HG03442 (cell line): ENCODE measurements at regions not wholly inside any gene's neighbourhood (a gene's known extent, or its start where the extent isn't known, plus 50 kb on each side); places are given as distances from the start of the nearest gene placed in this dataset.
"Not testable (repeated sequence)": the region's sequence is repeated elsewhere in the genome, so short reads cannot be mapped to it uniquely, and the experiment has no call there.

Experiments used
- ATAC-seq: cut with Tn5 transposase; IDR thresholded peaks from one replicate; pipeline ENCODE4 v1.9.1; 2021; ENCODE audit warnings: mild to moderate bottlenecking, moderate library complexity; ENCODE audit not compliant: unreplicated experiment

DNA sequence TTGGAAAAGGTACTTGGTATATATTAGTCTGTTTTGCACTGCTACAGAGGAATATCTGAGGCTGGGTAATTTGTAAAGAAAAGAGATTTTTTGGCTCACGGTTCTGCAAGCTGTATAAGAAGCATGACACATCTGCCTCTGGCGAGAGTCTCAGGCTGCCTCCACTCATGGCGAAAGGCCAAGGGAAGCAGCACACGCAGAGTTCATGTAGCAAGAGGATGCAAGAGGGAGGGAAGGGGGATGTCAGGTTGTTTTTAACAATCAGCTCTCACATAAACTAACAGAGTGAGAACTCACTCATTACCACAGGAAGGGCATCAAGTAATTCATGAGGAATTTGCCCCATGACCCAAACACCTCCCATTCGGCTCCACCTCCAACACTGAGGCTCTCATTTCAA is 484.8 kb upstream of the DPP6 start:
- no peak for ATAC-seq

DNA sequence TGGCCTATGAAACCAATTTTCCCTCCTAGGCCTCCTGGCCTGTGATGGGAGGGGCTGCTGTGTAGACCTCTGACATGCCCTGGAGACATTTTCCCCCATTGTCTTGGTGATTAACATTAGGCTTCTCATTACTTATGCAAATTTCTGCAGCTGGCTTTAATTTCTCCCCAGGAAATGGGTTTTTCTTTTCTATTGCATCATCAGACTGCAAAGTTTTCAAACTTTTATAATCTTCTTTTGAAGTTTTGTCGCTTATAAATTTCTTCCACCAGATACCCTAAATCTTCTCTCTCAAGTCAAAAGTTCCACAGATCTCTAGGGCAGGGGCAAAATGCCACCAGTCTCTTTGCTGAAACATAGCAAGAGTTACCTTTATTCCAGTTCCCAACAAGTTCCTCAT is 482.7 kb upstream of the DPP6 start:
- not testable (repeated sequence) for ATAC-seq

DNA sequence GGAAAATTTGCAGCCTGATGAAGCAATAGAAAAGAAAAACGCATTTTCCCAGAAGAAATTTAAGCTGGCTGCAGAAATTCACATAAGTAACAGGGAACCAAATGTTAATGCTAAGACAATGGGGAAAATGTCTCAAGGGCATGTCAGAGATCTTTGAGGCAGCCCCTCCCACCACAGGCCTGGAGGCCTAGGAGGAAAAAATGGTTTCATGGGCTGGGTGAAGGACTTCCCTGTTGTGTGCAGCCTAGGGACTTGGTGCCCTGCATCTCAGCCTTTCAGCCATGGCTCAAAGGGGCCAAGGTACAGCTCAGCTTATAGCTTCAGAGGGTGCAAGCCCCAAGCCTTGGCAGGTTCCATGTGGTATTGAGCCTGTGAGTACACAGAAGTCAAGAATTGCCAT is 476.1 kb upstream of the DPP6 start:
- no peak for ATAC-seq

DNA sequence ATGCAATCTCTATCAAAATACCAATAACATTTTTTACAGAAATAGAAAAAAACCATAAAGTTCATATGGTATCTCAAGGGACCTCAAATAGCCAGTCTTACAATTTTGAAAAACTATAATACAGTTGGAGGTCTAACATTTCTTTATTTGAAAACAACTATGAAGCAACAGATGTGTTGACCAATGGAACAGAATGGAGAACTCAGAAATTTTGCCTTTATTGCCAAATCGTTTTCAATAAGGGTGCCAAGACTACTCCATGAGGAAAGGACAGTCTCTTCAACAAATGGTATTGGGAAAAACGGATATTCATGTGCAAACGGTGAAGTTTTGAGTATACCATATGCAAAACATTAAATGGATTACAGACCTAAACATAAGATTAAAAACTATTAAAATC is 470.8 kb upstream of the DPP6 start:
- ATAC-seq = no peak

DNA sequence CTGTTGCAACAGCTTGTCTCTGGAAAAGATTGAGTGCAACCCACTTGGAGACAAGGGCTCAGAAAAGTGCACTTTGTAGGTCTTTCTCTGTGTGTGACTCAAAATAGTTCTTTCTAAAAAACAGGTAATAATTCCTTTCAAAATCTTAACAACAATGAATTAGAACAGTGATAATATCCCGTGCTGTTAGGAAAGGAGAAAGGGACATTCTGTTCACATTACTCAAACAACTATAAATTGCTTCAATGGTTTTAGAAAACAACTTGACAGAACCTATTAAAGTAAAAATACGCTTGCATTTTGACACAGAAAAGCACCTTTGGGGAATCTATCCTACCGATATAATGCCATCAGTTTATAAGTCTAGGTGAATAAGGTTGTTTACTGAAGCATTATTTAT is 468.1 kb upstream of the DPP6 start:
- ATAC-seq = no peak

GRCh38 chr7:153588586-153588985 is 463.6 kb upstream of the DPP6 start:
- ATAC-seq = no peak

DNA sequence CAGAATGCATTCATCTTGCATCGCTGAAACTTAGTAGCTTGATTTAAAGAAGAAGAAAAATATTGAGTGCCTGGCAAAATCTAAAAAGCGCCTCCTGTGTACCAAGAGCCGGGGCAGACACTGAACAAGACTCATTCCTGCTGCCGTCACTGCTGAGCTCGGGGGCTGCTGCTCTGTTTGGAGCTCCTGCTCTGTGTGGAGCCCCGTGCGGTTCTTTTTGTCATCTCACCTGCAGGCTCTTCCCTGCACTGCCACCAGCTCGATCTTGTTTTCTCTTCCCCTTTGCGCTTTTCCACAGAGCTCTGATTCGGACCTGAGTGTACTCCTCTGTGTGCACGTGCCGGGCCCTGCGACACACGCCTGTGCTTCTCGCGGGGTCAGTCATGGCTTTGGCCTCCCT is 462.1 kb upstream of the DPP6 start:
- ATAC-seq = no peak

GRCh38 chr7:153590571-153590970 is 461.6 kb upstream of the DPP6 start:
- ATAC-seq = no peak

GRCh38 chr7:153607354-153607753 is 444.8 kb upstream of the DPP6 start:
- ATAC-seq = no peak

DNA sequence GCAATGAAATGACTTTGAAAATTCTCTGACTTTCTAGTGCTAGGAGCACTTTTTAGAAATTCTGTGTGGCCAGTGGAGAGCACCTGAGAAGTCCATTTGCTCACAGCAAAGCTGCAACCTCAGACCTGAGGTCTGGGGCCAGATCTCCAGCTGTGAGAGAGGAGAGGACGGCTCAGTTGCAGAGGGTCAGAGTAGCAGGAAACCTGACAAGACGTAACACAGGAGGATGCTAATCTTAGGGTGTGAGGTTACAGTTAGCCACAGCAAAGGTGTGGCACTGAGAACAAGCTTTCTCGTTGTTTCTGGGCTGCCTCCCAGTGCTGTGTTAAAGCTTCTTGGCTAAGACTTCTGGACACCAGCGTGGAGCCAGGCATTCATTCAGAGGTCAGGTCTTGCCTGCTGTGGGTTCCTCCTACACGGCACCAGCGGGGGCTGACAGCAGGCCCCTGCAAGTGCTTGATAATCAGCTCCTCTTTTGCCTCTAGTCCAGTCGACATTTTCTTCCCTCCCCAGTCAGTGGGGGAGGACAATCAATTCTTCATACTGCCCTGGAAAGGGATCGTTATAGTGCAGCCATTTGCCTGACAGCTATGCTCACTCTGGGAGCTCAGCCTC is 435.4 kb upstream of the DPP6 start:
- ATAC-seq = no peak

DNA sequence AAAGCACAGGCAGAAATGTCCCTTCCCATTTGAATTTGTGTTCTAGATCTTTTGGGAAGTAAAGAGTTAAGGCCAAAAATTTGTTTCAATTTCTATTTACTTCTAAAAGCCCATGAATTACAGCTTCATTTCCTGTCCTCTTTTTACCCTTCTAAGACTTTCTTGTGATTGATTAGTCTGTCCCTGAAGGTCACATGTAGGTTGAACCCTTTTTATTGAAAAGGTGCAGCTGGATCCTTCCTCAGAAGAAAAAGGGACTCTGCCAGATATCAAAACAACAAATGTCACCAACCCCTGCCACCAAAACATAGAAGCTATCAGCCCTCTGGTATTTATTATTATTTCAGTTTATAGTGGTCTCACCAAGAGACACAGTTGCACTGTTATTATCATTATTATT is 424.9 kb upstream of the DPP6 start:
- no peak for ATAC-seq

GRCh38 chr7:153628406-153628805 is 423.8 kb upstream of the DPP6 start:
- no peak for ATAC-seq

DNA sequence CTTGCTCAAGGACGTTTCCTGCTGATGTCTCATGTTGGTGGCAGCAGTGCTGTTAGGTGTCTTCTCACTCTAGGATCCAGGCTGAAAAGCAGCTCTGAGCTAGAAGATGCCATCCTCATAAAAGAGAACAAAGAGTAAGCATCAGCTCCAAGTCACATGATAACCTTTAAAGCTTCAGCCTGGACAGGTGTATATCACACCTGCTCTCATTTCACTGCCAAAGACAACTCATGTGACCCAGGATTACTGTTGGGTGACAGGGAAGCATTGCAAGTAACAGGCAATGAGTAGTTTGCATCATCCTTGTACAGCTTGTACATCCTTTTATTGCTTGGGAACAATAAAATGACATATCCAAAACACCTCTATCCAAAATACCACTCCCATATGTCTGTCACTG is 423.4 kb upstream of the DPP6 start:
- no peak for ATAC-seq

GRCh38 chr7:153638821-153639435 is 413.3 kb upstream of the DPP6 start:
- no peak for ATAC-seq

DNA sequence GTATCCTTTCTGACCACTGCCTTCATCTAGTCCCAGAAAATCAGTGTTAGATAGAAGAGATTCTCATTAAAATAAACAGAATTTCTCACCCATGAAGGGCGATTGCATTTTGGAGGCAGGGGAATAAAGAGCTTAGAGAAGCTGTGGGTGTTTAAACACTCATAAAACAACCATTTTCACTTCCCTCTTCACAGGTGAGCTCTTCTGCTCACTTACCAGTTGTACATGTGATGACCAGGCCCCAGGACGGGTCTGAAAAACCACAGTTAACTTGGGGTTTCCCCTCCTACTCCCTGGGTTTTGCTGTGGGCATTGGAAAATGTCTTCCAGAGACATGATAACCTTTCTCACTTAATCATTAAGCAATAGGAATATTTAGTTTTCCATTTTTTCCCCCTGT is 411.6 kb upstream of the DPP6 start:
- ATAC-seq = peak; percentile 86

- no peak for ATAC-seq
Measured at GRCh38 chr7:153641199-153641598, 411.0 kb upstream of the DPP6 start.

DNA sequence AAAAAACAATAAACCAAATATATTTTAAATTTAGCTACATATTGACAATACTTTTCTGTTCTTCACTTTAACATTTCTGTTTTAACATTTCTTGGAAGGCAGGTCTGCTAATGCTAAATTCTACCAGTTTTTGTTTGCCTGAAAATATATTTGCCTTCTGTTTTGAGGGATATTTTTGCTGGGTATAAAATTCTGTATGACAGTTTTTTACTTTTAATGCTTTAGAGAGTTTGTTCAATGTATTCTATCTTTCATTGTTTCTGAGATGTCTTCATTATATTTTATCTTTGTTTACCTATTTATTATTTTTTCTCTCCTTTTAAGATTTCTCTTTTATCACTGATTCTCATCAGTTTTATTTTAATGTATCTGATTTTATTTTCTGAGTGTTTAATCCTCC is 409.2 kb upstream of the DPP6 start:
- no peak for ATAC-seq

DNA sequence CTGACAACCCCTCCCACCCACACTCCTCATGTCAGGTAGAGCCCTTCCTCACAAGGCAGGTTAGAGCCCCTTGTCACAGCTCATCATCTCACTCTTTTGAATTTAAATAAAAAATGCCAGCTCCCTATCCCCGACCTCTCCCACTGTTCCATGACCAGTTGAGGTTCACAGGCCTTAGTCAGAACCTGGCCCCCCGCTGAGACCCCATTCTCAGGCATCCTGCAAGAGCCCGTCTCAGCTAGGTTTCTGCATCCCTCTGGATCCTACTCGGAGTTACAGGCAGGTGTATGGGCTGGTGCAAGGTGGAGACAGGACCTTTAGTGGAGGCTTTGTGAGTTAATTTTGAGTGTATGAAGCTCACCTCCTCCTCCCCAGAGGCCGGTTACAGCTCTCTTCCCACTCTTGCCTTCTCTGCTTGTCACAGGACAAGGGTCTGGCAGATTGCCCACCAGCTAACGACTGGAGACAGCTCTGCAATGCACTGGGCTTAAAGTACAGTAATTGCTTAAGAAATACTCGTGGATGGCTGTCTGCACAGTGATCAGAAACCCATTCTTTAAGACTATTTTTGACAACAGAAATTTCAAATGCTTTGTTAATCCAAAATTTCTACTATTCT is 394.9 kb upstream of the DPP6 start:
- no peak for ATAC-seq

GRCh38 chr7:153675131-153675530 is 377.1 kb upstream of the DPP6 start:
- ATAC-seq = no peak

DNA sequence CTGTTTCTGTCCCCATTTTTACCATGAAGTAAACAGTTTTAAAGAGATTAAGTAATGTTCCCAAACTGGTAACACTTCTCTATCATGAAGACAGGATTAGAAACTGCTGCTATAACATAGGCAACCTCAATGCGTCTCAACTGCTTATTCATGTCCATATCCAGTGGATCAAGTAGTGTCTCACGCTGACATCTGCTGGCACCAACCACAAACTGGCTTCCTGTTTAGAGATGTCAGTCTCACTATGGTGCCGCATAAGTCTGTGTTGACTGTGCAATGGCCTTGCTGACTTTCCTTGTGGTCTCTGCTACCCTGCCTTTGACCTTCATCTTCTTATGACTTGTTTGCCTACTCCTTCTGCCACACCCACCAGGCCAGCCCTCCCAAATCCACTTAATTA is 369.6 kb upstream of the DPP6 start:
- no peak for ATAC-seq

GRCh38 chr7:153696242-153696641 is 356.0 kb upstream of the DPP6 start:
- no peak for ATAC-seq

DNA sequence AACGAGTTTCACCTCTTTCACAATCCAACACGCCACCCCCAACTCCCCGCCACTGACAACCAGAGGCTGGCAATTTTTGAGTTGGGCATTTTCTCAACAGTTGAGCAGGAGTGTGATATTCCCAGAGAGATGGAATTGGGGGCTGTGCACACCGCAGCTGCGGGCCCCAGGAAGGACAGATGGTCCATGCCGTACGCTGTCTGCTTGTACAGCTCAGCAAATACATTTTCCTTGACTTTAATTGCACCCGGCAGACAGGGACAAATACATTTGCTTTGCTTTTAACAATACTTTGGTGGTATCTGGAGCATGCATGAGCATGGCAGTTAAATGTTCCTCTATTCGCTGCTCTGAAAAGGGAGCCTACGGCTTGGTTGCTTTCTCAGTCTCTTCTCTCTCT is 354.2 kb upstream of the DPP6 start:
- no peak for ATAC-seq

- no peak for ATAC-seq
Measured at GRCh38 chr7:153701678-153702077, 350.5 kb upstream of the DPP6 start.
